GM18870 (cell line): ENCODE measurements at regions not wholly inside any gene's neighbourhood (a gene's known extent, or its start where the extent isn't known, plus 50 kb on each side); places are given as distances from the start of the nearest gene placed in this dataset.
"Not testable (repeated sequence)": the region's sequence is repeated elsewhere in the genome, so short reads cannot be mapped to it uniquely, and the experiment has no call there.

ENCODE experiments used
- ATAC-seq: cut with Tn5 transposase; IDR thresholded peaks from one replicate; pipeline ENCODE4 v1.9.1; 2021; ENCODE audit warnings: moderate library complexity; ENCODE audit not compliant: unreplicated experiment

- ATAC-seq: no peak
These were observed 110.3 kb downstream of the SINHCAF start for GRCh38 chr12:31215518-31216232.

GRCh38 chr12:31216479-31216878 is 109.5 kb downstream of the SINHCAF start:
- no peak for ATAC-seq

GRCh38 chr12:31217356-31218130 is 108.4 kb downstream of the SINHCAF start:
- no peak for ATAC-seq

GRCh38 chr12:31218203-31219025 is 107.5 kb downstream of the SINHCAF start:
- no peak for ATAC-seq

- no peak for ATAC-seq
These were observed 106.4 kb downstream of the SINHCAF start for GRCh38 chr12:31219521-31219920.

GRCh38 chr12:31220061-31220460 is 105.9 kb downstream of the SINHCAF start:
- ATAC-seq: no peak

- no peak for ATAC-seq
These were observed 105.1 kb downstream of the SINHCAF start for GRCh38 chr12:31220633-31221550.

- no peak for ATAC-seq
These were observed 104.4 kb downstream of the SINHCAF start for GRCh38 chr12:31221551-31221945.

- ATAC-seq: no peak
These were observed 103.2 kb downstream of the SINHCAF start for GRCh38 chr12:31222620-31223222.

GRCh38 chr12:31223640-31224039 is 102.3 kb downstream of the SINHCAF start:
- ATAC-seq: not testable (repeated sequence)

- ATAC-seq: no peak
These were observed 101.0 kb downstream of the SINHCAF start for GRCh38 chr12:31224768-31225448.

GRCh38 chr12:31225656-31226535 is 100.1 kb downstream of the SINHCAF start:
- no peak for ATAC-seq

- no peak for ATAC-seq
These were observed 99.3 kb downstream of the SINHCAF start for GRCh38 chr12:31226639-31227038.

GRCh38 chr12:31227401-31227981 is 98.5 kb downstream of the SINHCAF start:
- no peak for ATAC-seq

GRCh38 chr12:31228811-31229792 is 96.8 kb downstream of the SINHCAF start:
- no peak for ATAC-seq

- no peak for ATAC-seq
These were observed 95.9 kb downstream of the SINHCAF start for GRCh38 chr12:31230004-31230403.
